Peyer's patch (tissue), 4 donors: ENCODE measurements at regions not wholly inside any gene's neighbourhood (a gene's known extent, or its start where the extent isn't known, plus 50 kb on each side); places are given as distances from the start of the nearest gene placed in this dataset.

ENCODE experiments used
- POLR2A ChIP-seq, 2 donors: fragments of 450-650 bp; IDR thresholded peaks; one replicate each; pipeline ENCODE4 v1.5.1; 2017; ENCODE audit warnings: antibody characterized with exemption in 2 of 2, mild to moderate bottlenecking in 2 of 2, moderate library complexity in 2 of 2
- TF ChIP-seq, protein P1 (sequence below), 6 experiments: fragments of 450-650 bp in 4 of 6; fragments of 200-600 bp in 2 of 6; sonication (generic) in 1 of 6; IDR thresholded peaks; one replicate each; pipeline ENCODE4 v1.5.1; 2017 to 2019; ENCODE audit warnings: antibody characterized with exemption in 6 of 6, mild to moderate bottlenecking in 3 of 6, moderate library complexity in 1 of 6

- TF ChIP-seq POLR2A (IDR thresholded peaks at IDR 0.05), result no peak
- TF ChIP-seq, protein P1, sequence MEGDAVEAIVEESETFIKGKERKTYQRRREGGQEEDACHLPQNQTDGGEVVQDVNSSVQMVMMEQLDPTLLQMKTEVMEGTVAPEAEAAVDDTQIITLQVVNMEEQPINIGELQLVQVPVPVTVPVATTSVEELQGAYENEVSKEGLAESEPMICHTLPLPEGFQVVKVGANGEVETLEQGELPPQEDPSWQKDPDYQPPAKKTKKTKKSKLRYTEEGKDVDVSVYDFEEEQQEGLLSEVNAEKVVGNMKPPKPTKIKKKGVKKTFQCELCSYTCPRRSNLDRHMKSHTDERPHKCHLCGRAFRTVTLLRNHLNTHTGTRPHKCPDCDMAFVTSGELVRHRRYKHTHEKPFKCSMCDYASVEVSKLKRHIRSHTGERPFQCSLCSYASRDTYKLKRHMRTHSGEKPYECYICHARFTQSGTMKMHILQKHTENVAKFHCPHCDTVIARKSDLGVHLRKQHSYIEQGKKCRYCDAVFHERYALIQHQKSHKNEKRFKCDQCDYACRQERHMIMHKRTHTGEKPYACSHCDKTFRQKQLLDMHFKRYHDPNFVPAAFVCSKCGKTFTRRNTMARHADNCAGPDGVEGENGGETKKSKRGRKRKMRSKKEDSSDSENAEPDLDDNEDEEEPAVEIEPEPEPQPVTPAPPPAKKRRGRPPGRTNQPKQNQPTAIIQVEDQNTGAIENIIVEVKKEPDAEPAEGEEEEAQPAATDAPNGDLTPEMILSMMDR (IDR thresholded peaks at IDR 0.05), result no peak
These were observed 1925.5 kb downstream of the PCDH7 start for GRCh38 chr4:32645653-32646052.
